GM12878 (cell line): ENCODE measurements at regions not wholly inside any gene's neighbourhood (a gene's known extent, or its start where the extent isn't known, plus 50 kb on each side); places are given as distances from the start of the nearest gene placed in this dataset.

Experiments used
- GATAD2B ChIP-seq: fragments of 450-650 bp; conservative IDR thresholded peaks from 2 replicates; pipeline ENCODE4 v1.6.1; 2017; ENCODE audit warnings: low read depth, mild to moderate bottlenecking, moderate library complexity
- IRF3 ChIP-seq: fragments of 450-650 bp; IDR thresholded peaks from 2 replicates; pipeline ENCODE4 v1.6.1; 2014; ENCODE audit warnings: mild to moderate bottlenecking
- POLR2AphosphoS2 ChIP-seq: IDR thresholded peaks from 2 replicates; pipeline ENCODE4 v1.6.1; 2011; ENCODE audit warnings: low read depth, mild to moderate bottlenecking, low read length, improper control_type of control experiment, moderate library complexity
- SKIL ChIP-seq: fragments of 450-650 bp; IDR thresholded peaks from 2 replicates; pipeline ENCODE4 v1.6.1; 2017; ENCODE audit warnings: mild to moderate bottlenecking, low read depth, inconsistent platforms; ENCODE audit not compliant: poor library complexity, severe bottlenecking
- ZBTB4 ChIP-seq: fragments of 450-650 bp; formaldehyde crosslinking; IDR thresholded peaks from 2 replicates; pipeline ENCODE4 v1.4.0; 2022; ENCODE audit warnings: mild to moderate bottlenecking, moderate library complexity

DNA sequence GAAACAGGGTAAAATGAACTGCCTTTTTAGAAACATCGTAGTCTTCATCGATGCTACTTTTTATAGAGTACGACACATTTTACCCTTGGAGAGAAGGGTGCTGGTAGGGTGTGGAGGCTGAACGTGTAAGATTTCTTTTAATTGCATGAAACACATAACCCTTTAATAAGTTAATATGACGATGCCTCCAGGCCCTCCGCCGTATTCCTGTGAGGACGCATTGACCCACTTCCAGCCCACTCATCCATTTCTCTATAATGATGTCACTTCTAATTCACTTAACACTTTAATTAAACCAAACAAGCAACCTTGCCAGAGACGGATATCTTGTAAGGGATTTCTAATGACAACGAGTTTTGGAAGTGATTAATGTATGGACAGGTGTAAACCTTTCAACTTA is 158.7 kb downstream of the IRX2 start (continued):
- TF ChIP-seq POLR2AphosphoS2: no peak
- no peak for TF ChIP-seq IRF3
- no peak for TF ChIP-seq SKIL
- no peak for TF ChIP-seq ZBTB4
- no peak for TF ChIP-seq GATAD2B
